Naive thymus-derived CD4-positive, alpha-beta T cell (primary cell): ENCODE measurements at regions not wholly inside any gene's neighbourhood (a gene's known extent, or its start where the extent isn't known, plus 50 kb on each side); places are given as distances from the start of the nearest gene placed in this dataset.

Experiments used
- ATAC-seq: fragments of 150-1000 bp; cut with Tn5 transposase; 2 replicates; pipeline ENCODE4 v1.10.0; 2021; ENCODE audit warnings: mild to moderate bottlenecking, moderate library complexity
- CTCF ChIA-PET: fragments of 350-600 bp; sonication (Branson Sonifier 250); formaldehyde crosslinking; loops from one replicate; lab custom pipeline; 2021; ENCODE audit warnings: antibody characterized with exemption; lab: Charles Lee
- POLR2A ChIA-PET: fragments of 350-600 bp; sonication (Branson Sonifier 250); formaldehyde crosslinking; loops from one replicate; lab custom pipeline; 2021; ENCODE audit warnings: antibody characterized with exemption, inconsistent platforms; lab: Charles Lee
- DNase-seq, 9 donors: peaks; one replicate each; pipeline versions ENCODE4 v3.0.0 to v3.0.0-alpha.2; 2020 to 2022; ENCODE audit warnings: mixed read lengths in 1 of 9
- H3K27ac ChIP-seq: one replicate; pipeline ENCODE4 v1.7.0; 2013; ENCODE audit warnings: mild to moderate bottlenecking, low read depth, low read length, moderate library complexity
- H3K27me3 ChIP-seq, 2 donors: one replicate each; pipeline ENCODE4 v1.7.0; 2013; ENCODE audit warnings: low read length in 2 of 2, mild to moderate bottlenecking in 2 of 2, moderate library complexity in 2 of 2; ENCODE audit not compliant: control insufficient read depth in 2 of 2, insufficient read depth in 2 of 2
- H3K36me3 ChIP-seq, 3 experiments: 1 replicate in 2 of 3; 2 replicates in 1 of 3; pipeline ENCODE4 v1.7.0; 2013; ENCODE audit warnings: low read length in 3 of 3, mild to moderate bottlenecking in 3 of 3, moderate library complexity in 1 of 3; ENCODE audit not compliant: insufficient read depth in 3 of 3, control insufficient read depth in 2 of 3
- H3K4me1 ChIP-seq, 2 donors: one replicate each; pipeline ENCODE4 v1.7.0; 2013; ENCODE audit warnings: low read length in 2 of 2, mild to moderate bottlenecking in 2 of 2, moderate library complexity in 1 of 2; ENCODE audit not compliant: control insufficient read depth in 2 of 2, insufficient read depth in 2 of 2
- H3K4me3 ChIP-seq: 2 replicates; pipeline ENCODE4 v1.7.0; 2013; ENCODE audit warnings: mild to moderate bottlenecking, low read length
- H3K9me3 ChIP-seq, 3 experiments: 1 replicate in 2 of 3; 2 replicates in 1 of 3; pipeline ENCODE4 v1.7.0; 2013; ENCODE audit warnings: low read length in 3 of 3; ENCODE audit not compliant: control insufficient read depth in 2 of 3
- H3K27ac Mint-ChIP-seq, 9 donors: one replicate each; pipeline ENCODE4 v1.8.0; 2020 to 2022; ENCODE audit warnings: mixed read lengths in 9 of 9, mild to moderate bottlenecking in 8 of 9, moderate library complexity in 5 of 9, inconsistent platforms in 2 of 9
- H3K27me3 Mint-ChIP-seq, 5 donors: one replicate each; pipeline ENCODE4 v1.8.0; 2021 to 2022; ENCODE audit warnings: mixed read lengths in 5 of 5, mild to moderate bottlenecking in 1 of 5
- H3K36me3 Mint-ChIP-seq, 5 donors: one replicate each; pipeline ENCODE4 v1.8.0; 2020 to 2022; ENCODE audit warnings: mixed read lengths in 5 of 5, mild to moderate bottlenecking in 3 of 5, inconsistent platforms in 1 of 5
- H3K4me1 Mint-ChIP-seq, 7 donors: one replicate each; pipeline ENCODE4 v1.8.0; 2020 to 2022; ENCODE audit warnings: mixed read lengths in 7 of 7, mild to moderate bottlenecking in 3 of 7, inconsistent platforms in 1 of 7
- H3K4me3 Mint-ChIP-seq, 10 donors: one replicate each; pipeline ENCODE4 v1.8.0; 2020 to 2022; ENCODE audit warnings: mild to moderate bottlenecking in 10 of 10, mixed read lengths in 10 of 10, moderate library complexity in 6 of 10, inconsistent platforms in 2 of 10
- H3K9me3 Mint-ChIP-seq, 11 donors: one replicate each; pipeline ENCODE4 v1.8.0; 2020 to 2022; ENCODE audit warnings: mixed read lengths in 11 of 11, mild to moderate bottlenecking in 4 of 11, inconsistent platforms in 1 of 11, moderate library complexity in 1 of 11
- intact Hi-C, 2 donors: fragments of 100-400 bp; cut with micrococcal nuclease; formaldehyde crosslinking; loops; one replicate each; pipeline ENCODE4 v1.15.1; 2023

DNA sequence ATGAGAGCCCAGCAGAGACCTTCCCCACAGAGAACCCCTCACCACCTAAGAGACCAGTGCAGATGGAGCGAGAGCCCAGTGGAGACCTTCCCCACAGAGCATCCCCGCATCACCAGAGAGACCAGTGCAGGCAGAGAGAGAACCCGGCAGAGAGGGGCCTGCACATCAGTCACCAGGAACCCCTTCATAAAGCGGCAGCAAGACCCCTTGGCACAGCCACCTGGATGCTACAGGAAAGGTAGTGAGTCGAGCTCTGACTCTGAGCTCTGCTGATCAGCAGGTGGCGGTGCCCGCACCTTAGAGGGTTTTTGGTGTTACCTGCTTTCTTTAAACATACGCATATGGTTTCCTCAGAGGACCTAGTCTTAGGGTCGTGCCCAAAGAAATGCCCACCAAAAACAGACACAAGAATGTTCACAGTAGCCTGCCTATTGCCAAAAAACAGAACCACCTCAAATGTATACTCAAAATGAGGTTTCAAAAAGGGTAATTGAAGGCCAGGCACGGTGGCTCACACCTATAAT, 678.7 kb downstream of the BRD1 start:
- H3K4me1 ChIP-seq = no peaks in the 10 kb centered on the region
- H3K4me3 ChIP-seq = no peak overlapping the region
- no peaks in the 10 kb centered on the region for H3K9me3 ChIP-seq
- H3K27ac ChIP-seq = no peak overlapping the region
- Mint-ChIP-seq H3K27ac (no peak overlapping the region), H3K4me3 (no peak overlapping the region), H3K9me3 (peaks cover 0 to 1% (median 0%) of the 10 kb centered on the region in 11 donors), H3K36me3 (no peaks in the 10 kb centered on the region), H3K27me3 (peaks cover 0 to 25% (median 8%) of the 10 kb centered on the region in 5 donors), H3K4me1 (no peaks in the 10 kb centered on the region)
- DNase-seq (no peak), ATAC-seq (no peak)
- no peaks in the 10 kb centered on the region for H3K27me3 ChIP-seq
- intact Hi-C loops = no loop called here
- POLR2A ChIA-PET = no interaction called here
- no peaks in the 10 kb centered on the region for H3K36me3 ChIP-seq
- CTCF ChIA-PET = no interaction called here

DNA sequence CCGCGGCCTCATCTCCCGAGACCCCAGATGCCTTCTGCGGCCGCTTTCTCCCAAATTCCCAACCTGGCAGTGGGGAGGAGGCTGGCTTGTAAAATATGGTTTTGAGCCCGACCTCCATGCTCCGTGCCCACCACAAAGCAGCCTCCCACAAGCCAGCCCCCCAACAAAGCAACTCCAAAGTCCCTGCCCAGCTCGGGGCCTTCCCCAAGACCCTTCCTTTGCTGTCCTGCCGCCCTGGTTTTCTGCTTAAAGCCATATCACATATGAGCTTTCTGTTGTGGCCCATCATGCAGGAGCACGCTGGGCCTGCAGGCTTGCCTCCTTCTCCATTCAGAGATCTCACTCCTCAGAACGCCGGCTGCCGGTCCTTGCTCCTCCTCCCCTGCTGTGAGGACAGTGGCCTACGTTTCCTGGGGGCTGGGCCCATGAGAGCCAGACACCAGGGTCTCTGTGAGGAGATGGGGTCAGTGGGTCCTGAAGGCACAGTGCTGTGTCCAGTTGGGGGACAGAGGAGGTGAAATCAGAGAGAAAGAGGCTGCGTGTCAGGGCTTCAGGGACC, 680.0 kb downstream of the BRD1 start:
- Histone ChIP-seq H3K4me1 (no peaks in the 10 kb centered on the region), H3K36me3 (no peaks in the 10 kb centered on the region), H3K9me3 (no peaks in the 10 kb centered on the region), H3K27me3 (no peaks in the 10 kb centered on the region), H3K4me3 (no peak overlapping the region), H3K27ac (no peak overlapping the region)
- no peak for ATAC-seq
- POLR2A ChIA-PET = no interaction called here
- Mint-ChIP-seq H3K4me1 (no peaks in the 10 kb centered on the region), H3K36me3 (no peaks in the 10 kb centered on the region), H3K27ac (no peak overlapping the region), H3K27me3 (peaks cover 0 to 34% (median 7%) of the 10 kb centered on the region in 5 donors), H3K9me3 (peaks cover 0 to 1% (median 0%) of the 10 kb centered on the region in 11 donors), H3K4me3 (no peak overlapping the region)
- no peak for DNase-seq
- intact Hi-C loops = no loop called here
- CTCF ChIA-PET = no interaction called here

DNA sequence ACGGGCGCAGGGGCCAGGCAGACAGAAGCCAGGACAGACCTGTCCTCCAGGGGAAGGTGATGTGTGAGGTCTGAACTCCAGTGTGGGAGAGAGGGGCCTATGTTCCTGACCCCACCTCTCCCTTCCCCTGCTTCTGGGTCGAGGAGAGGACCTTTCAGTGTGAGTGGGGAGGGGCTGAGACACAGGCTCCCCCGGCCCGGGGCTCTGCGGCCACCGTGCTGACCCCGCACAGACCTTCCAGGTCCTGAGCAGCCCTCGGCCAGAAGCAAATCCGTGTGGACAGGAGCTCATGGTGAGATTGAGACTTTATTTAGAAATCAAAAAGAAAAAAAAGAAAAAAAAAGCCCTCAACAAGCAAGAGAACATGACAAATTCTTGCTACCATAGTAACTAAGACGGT, 680.5 kb downstream of the BRD1 start:
- no peaks in the 10 kb centered on the region for H3K36me3 Mint-ChIP-seq
- H3K27ac Mint-ChIP-seq = no peak overlapping the region
- DNase-seq (no peak), ATAC-seq (no peak)
- peaks cover 0 to 35% (median 7%) of the 10 kb centered on the region in 5 donors for H3K27me3 Mint-ChIP-seq
- H3K4me3 ChIP-seq = no peak overlapping the region
- no peaks in the 10 kb centered on the region for H3K9me3 ChIP-seq
- no peaks in the 10 kb centered on the region for H3K4me1 Mint-ChIP-seq
- no peaks in the 10 kb centered on the region for H3K36me3 ChIP-seq
- no peak overlapping the region for H3K4me3 Mint-ChIP-seq
- peaks cover 0 to 1% (median 0%) of the 10 kb centered on the region in 11 donors for H3K9me3 Mint-ChIP-seq
- ChIA-PET CTCF (no interaction called here), POLR2A (no interaction called here)
- intact Hi-C loops = no loop called here
- H3K27me3 ChIP-seq = no peaks in the 10 kb centered on the region
- no peak overlapping the region for H3K27ac ChIP-seq
- no peaks in the 10 kb centered on the region for H3K4me1 ChIP-seq

DNA sequence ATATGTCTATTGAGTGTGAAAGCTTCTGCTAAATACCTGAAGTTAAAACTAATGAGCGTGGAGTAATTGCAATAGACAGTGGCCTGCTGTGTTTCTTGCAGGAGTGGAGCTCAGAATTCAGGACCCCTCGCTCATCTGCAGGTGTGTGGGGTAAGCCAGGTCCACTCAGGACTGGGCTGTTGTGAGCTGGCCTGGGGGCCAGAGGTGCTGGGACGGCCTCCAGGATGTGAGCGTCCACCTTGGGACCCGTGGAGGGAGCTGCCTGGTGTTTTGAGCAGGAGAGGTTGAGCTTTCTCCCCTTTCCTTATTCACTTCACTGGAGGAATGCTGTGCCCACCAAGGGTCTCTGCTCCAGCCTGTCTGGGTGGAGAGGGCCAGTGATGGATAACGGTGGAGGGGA, 681.2 kb downstream of the BRD1 start:
- ATAC-seq = no peak
- peaks cover 0 to 42% (median 10%) of the 10 kb centered on the region in 5 donors for H3K27me3 Mint-ChIP-seq
- Histone ChIP-seq H3K27ac (no peak overlapping the region), H3K36me3 (no peaks in the 10 kb centered on the region), H3K9me3 (no peaks in the 10 kb centered on the region), H3K27me3 (no peaks in the 10 kb centered on the region), H3K4me3 (no peak overlapping the region), H3K4me1 (no peaks in the 10 kb centered on the region)
- H3K9me3 Mint-ChIP-seq = peaks cover 0 to 1% (median 0%) of the 10 kb centered on the region in 11 donors
- no peak for DNase-seq
- CTCF ChIA-PET = no interaction called here
- POLR2A ChIA-PET = no interaction called here
- H3K4me3 Mint-ChIP-seq = no peak overlapping the region
- intact Hi-C loops = no loop called here
- H3K4me1 Mint-ChIP-seq = no peaks in the 10 kb centered on the region
- H3K27ac Mint-ChIP-seq = no peak overlapping the region
- no peaks in the 10 kb centered on the region for H3K36me3 Mint-ChIP-seq

DNA sequence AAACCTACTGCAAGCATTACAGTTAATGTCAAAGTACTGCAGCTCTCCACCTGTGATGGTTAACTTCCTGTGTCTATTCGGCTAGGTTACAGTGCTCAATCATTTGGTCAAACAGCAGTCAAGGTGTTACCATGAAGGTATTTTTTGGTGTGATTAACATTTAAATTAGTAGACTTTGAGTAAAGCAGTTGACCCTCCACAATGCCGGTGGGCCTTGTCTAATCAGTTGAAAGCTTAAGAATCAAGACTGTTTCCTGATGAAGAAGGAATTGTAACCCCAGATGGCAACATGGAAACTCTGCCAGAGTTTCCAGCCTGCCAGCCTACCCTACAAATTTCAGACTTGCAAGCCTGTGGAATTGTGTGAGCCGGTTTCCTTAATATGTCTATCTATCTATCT, 683.9 kb downstream of the BRD1 start:
- intact Hi-C loops = no loop called here
- Histone ChIP-seq H3K4me3 (no peak overlapping the region), H3K9me3 (no peaks in the 10 kb centered on the region), H3K4me1 (no peaks in the 10 kb centered on the region), H3K27me3 (no peaks in the 10 kb centered on the region), H3K36me3 (no peaks in the 10 kb centered on the region), H3K27ac (no peak overlapping the region)
- ATAC-seq (no peak), DNase-seq (no peak)
- Mint-ChIP-seq H3K27me3 (peaks cover 0 to 50% (median 13%) of the 10 kb centered on the region in 5 donors), H3K27ac (no peak overlapping the region), H3K9me3 (peaks cover 0 to 1% (median 0%) of the 10 kb centered on the region in 11 donors), H3K4me3 (no peak overlapping the region), H3K36me3 (no peaks in the 10 kb centered on the region), H3K4me1 (no peaks in the 10 kb centered on the region)
- ChIA-PET CTCF (no interaction called here), POLR2A (no interaction called here)

DNA sequence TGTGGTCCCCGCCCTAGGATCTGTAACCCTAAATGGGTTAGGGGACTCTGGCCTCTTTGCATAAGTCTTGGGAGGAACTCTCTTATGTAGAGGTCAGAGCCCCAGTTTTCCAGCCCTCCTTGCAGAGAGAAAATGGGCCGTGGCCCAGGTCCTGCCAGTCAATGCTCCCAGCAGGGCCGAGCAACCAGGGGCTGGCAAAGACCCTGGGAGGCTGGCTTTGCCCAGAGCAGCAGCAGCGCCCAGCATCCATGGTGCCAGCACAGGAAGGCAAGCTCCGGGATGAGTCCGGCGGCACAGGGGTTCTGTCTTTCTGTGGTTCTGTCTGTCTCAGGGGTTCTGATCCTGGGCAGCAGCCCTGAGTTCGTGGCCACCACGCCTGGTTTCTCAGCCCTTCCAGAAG, 684.8 kb downstream of the BRD1 start:
- Mint-ChIP-seq H3K4me1 (no peaks in the 10 kb centered on the region), H3K27ac (no peak overlapping the region), H3K36me3 (no peaks in the 10 kb centered on the region), H3K9me3 (peaks cover 0 to 3% (median 0%) of the 10 kb centered on the region in 11 donors), H3K4me3 (no peak overlapping the region), H3K27me3 (peaks cover 0 to 57% (median 19%) of the 10 kb centered on the region in 5 donors)
- no peak for DNase-seq
- H3K27ac ChIP-seq = no peak overlapping the region
- CTCF ChIA-PET = no interaction called here
- H3K4me3 ChIP-seq = no peak overlapping the region
- intact Hi-C loops = no loop called here
- H3K27me3 ChIP-seq = no peaks in the 10 kb centered on the region
- H3K4me1 ChIP-seq = no peaks in the 10 kb centered on the region
- no peaks in the 10 kb centered on the region for H3K9me3 ChIP-seq
- H3K36me3 ChIP-seq = no peaks in the 10 kb centered on the region
- ATAC-seq = no peak
- POLR2A ChIA-PET = no interaction called here

DNA sequence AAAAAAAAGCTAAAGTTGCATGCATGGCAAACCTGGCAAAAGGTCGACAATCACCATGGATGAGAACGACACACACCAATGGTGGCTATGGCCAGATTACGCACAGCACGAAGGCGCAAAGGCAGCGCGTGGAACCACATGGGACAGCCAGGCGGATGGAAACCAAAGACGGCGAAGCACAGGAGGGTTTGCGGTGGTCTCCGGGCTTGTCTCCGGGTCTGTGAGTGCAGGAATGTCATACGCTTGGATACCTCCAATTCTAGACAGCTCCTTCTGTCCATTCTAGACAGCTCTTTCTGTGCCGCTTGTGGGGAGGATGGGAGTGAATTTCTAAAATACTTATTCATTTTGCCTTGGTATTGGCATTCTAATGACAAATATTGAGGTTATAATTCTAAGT, 685.4 kb downstream of the BRD1 start:
- Mint-ChIP-seq H3K36me3 (no peaks in the 10 kb centered on the region), H3K4me3 (no peak overlapping the region), H3K9me3 (peaks cover 0 to 3% (median 0%) of the 10 kb centered on the region in 11 donors), H3K4me1 (no peaks in the 10 kb centered on the region), H3K27me3 (peaks cover 0 to 60% (median 20%) of the 10 kb centered on the region in 5 donors), H3K27ac (no peak overlapping the region)
- no peak for DNase-seq
- Histone ChIP-seq H3K27ac (no peak overlapping the region), H3K4me1 (no peaks in the 10 kb centered on the region), H3K36me3 (no peaks in the 10 kb centered on the region), H3K4me3 (no peak overlapping the region), H3K27me3 (no peaks in the 10 kb centered on the region), H3K9me3 (no peaks in the 10 kb centered on the region)
- ATAC-seq = no peak
- CTCF ChIA-PET = no interaction called here
- POLR2A ChIA-PET = no interaction called here
- intact Hi-C loops = no loop called here
